HS-5 (cell line): ENCODE measurements at regions not wholly inside any gene's neighbourhood (a gene's known extent, or its start where the extent isn't known, plus 50 kb on each side); places are given as distances from the start of the nearest gene placed in this dataset.

ENCODE experiments used
- DNase-seq: peaks from one replicate; pipeline ENCODE4 v3.0.0-alpha.2; 2012; ENCODE audit warnings: low read depth

GRCh38 chr2:167504695-167505094 lies 616.4 kb downstream of the XIRP2 start:
- DNase-seq, result no peak

GRCh38 chr2:167504061-167504460 lies 615.8 kb downstream of the XIRP2 start:
- no peak for DNase-seq

- DNase-seq, result no peak
These were observed 613.3 kb downstream of the XIRP2 start for GRCh38 chr2:167501618-167502017.

GRCh38 chr2:167493862-167494261 lies 605.6 kb downstream of the XIRP2 start:
- DNase-seq, result no peak

- no peak for DNase-seq
These were observed 604.2 kb downstream of the XIRP2 start for GRCh38 chr2:167492486-167492885.

GRCh38 chr2:167491788-167492187 lies 603.5 kb downstream of the XIRP2 start:
- DNase-seq, result no peak

GRCh38 chr2:167490455-167490854 lies 602.2 kb downstream of the XIRP2 start:
- no peak for DNase-seq

- no peak for DNase-seq
These were observed 601.0 kb downstream of the XIRP2 start for GRCh38 chr2:167489325-167489724.

- DNase-seq, result no peak
These were observed 599.4 kb downstream of the XIRP2 start for GRCh38 chr2:167487728-167488127.

GRCh38 chr2:167484875-167485274 lies 596.6 kb downstream of the XIRP2 start:
- no peak for DNase-seq

- no peak for DNase-seq
These were observed 592.7 kb downstream of the XIRP2 start for GRCh38 chr2:167480986-167481309.

GRCh38 chr2:167480232-167480985 lies 592.1 kb downstream of the XIRP2 start:
- DNase-seq, result no peak

GRCh38 chr2:167478196-167478595 lies 589.9 kb downstream of the XIRP2 start:
- no peak for DNase-seq

- no peak for DNase-seq
These were observed 587.5 kb downstream of the XIRP2 start for GRCh38 chr2:167475791-167476190.

- no peak for DNase-seq
These were observed 583.5 kb downstream of the XIRP2 start for GRCh38 chr2:167471734-167472133.

- DNase-seq, result no peak
These were observed 583.1 kb downstream of the XIRP2 start for GRCh38 chr2:167471332-167471731.

GRCh38 chr2:167462379-167462778 lies 574.1 kb downstream of the XIRP2 start:
- DNase-seq, result no peak

- no peak for DNase-seq
These were observed 565.8 kb downstream of the XIRP2 start for GRCh38 chr2:167454036-167454435.

GRCh38 chr2:167451496-167452289 lies 563.4 kb downstream of the XIRP2 start:
- no peak for DNase-seq

- no peak for DNase-seq
These were observed 562.1 kb downstream of the XIRP2 start for GRCh38 chr2:167450364-167450763.

- DNase-seq, result no peak
These were observed 552.1 kb downstream of the XIRP2 start for GRCh38 chr2:167440382-167440781.

- DNase-seq, result peak; percentile 60
These were observed 549.9 kb downstream of the XIRP2 start for GRCh38 chr2:167438206-167438605.

GRCh38 chr2:167431949-167432348 lies 543.7 kb downstream of the XIRP2 start:
- DNase-seq, result no peak

GRCh38 chr2:167430447-167430846 lies 542.2 kb downstream of the XIRP2 start:
- no peak for DNase-seq
